Head of caudate nucleus (tissue), 42 donors: ENCODE measurements at regions not wholly inside any gene's neighbourhood (a gene's known extent, or its start where the extent isn't known, plus 50 kb on each side); places are given as distances from the start of the nearest gene placed in this dataset.
"Not testable (repeated sequence)": the region's sequence is repeated elsewhere in the genome, so short reads cannot be mapped to it uniquely, and the experiment has no call there.

Experiments used
- DNase-seq, 42 donors: peaks; one replicate each; pipeline versions ENCODE4 v3.0.0 to v3.0.0-alpha.2; 2020 to 2021; ENCODE audit warnings: mixed read lengths in 7 of 42
- intact Hi-C: fragments of 100-400 bp; cut with DNase I; formaldehyde crosslinking; loops from one replicate; pipeline ENCODE4 v1.15.0; 2022

DNA sequence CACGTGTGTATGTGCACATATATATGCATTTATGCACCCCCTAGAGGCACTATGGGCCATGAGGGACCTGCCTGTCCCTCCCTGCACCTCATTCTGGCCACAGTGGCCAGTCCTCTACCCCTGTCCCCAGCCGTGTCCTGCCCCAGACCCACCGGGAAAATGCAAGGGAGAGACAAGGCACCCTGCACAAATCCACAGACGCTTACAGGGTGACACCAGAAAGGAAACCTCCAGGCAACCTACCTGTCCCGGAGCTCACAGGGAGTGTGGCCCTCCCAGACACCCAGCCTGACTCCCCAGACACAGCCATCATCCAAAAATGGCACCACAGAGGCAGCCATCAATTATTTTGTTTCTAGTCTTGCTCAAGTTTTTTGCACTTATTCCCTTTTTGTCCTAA lies 440.4 kb downstream of the SOX9 start:
- intact Hi-C loops, result loop anchor here (5.0 kb wide), 1 partner anchor 166 kb away; no protein-coding TSS in a partner anchor
- DNase-seq, result no peak

DNA sequence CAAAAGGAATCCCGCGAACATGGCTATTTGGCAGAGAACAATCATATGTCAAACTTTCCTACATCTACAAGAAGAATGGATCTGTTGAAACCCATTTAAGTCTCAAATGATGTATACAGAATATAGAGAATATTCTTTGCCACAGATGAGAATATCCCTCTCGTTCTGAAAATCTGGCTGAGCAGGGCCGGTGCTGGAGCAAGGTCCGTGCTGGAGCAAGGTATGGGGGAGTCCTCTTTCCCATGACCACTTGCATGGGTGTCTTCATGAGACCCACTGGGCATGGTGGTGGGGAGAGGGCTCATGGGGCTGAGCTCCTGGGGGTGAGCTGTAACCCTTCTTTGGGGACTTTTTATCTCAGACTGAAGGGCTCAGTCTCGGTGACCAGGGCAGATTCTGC lies 440.9 kb downstream of the SOX9 start:
- DNase-seq, result no peak
- intact Hi-C loops, result loop anchor here (5.0 kb wide), 1 partner anchor 166 kb away; no protein-coding TSS in a partner anchor

DNA sequence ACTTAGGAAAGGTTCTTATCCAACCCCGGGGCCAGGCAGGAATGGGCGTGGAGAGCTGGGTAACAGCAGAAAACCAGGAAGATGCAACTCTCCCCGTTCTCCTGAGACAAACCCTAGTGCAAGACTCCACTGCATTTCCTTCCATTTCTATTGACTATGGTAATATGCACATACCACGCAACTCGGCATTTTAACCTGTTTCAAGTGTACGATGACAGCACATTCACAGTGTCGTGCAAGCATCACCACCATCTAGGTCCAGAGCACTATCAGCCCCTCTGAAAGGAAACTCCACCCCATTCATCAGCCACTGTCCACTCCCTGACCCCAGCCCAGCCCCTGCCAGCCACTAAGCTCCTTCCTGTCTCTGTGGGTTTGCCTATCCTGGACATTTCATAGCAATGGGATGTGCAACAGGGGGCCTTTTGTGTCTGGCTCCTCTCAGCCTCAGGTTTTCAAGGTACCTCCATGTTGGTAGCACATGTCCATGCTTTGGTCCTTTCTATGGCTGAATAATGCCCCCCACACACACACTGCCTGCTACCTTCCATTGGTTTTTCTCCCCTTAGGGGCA lies 441.9 kb downstream of the SOX9 start:
- DNase-seq, result no peak
- intact Hi-C loops, result loop anchor here (5.0 kb wide), 1 partner anchor 165 kb away; no protein-coding TSS in a partner anchor

DNA sequence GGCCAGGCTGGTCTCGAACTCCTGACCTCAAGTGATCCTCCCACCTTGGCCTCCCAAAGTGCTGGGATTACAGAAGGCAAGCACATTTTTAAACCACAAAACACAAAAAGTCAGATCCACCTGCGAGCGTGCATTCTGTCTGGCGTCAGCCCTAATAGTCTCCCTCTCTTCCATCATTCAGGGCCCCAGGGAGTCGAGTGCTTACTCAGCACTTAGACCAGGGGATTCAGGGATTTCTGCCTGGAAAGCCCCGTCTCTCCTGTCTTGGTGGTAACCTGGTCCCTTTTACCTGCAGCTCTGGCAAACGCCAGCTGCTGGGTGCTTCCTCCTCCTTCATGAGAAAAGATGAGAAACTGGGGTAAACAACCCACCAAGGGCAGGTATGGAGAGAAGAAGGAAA lies 443.1 kb downstream of the SOX9 start:
- DNase-seq, result no peak
- intact Hi-C loops, result loop anchor here (5.0 kb wide), 1 partner anchor 163 kb away; no protein-coding TSS in a partner anchor

DNA sequence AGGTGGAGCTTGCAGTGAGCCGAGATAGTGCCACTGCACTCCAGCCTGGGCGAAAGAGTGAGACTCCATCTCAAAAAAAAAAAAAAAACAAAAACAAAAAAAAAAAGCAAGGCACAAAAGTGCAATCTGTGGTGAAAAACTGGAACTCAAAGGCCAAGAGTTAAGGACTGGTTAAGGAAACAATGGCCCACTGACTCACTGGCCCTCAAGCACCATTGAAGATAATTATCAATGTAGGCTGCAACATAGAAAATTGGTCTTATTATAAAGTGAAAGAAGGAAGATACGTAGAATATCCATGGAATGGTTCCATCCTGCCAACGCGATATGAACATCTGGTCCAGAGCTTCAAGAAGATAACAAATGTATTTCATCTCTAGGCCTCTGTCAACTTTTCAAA lies 444.2 kb downstream of the SOX9 start:
- intact Hi-C loops, result no loop called here
- no peak for DNase-seq

DNA sequence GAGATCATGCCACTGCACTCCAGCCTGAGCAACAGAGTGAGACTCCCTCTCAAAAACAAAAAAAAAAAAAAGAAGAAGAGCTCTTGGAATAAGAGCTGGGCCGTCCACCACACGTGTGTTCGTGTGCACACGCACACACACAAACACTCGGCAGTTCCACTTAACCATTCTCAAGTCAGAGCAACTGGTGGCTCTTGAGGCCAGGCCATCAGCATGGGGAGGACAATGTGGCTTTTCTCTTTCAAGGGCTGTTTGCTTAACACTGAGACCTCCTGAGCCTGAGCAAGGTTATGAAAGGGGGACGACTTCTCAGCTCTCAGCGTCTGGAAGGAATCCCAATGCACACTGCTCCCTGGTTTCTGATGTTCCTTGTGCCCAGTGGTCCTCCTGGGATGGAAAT lies 444.9 kb downstream of the SOX9 start:
- DNase-seq, result no peak

DNA sequence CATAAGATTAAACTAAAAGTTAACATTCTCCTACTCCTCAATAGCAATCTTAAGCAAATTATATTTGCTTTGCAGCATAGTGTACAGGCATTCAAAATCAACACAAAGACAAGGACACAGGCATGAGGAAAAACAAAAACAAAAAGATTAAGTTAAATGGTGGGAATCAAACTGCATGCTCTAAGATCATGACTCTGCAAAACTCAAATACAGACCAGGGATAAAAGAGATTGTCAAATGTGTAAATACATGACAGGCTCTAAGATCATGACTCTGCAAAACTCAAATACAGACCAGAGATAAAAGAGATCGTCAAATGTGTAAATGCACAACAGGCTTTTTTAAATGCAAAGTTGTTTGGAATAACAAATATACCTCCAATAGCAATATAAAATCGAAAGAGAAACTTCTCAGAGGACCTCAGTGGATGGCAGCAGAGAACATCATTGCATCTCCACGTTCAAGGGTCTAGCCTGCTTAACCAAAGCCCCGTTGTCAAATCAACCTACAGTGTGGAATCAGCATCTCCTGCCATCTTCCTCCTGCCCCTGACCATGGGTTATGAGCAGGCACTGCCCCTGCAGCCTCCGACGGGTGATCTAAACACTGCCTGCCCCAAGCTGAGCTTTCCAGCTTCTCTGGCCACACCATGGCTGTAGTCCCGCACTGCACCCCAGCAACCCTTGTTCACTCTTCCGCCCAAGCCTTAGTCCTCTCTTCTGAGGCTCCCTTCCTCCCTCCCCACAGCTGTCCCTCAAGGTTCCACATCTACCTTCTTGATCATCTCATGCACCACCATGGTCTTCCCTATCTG lies 446.1 kb downstream of the SOX9 start:
- DNase-seq, result no peak
- intact Hi-C loops, result no loop called here

More for the DNA sequence above, 444.9 kb downstream of the SOX9 start:
- intact Hi-C loops, result no loop called here

DNA sequence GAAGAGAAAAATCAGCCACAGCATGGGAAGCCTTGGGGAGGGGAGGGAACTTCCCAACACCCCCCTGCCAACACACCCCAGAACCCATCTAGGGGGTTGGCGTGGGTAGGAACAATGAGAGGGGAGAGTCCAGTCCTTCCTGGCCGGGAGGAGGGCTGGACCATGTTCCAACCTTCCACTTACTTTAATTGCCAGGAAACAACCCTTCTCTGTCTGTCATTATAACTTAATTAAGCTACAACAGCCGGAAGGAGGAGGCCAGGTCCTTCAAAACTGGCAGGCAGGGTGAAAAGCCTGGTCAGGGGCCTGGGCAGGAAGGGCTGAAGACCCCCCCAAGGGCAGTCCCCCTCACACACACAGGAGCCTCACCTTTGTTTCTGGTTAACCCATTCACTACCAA lies 447.0 kb downstream of the SOX9 start:
- intact Hi-C loops, result no loop called here
- DNase-seq, result no peak

DNA sequence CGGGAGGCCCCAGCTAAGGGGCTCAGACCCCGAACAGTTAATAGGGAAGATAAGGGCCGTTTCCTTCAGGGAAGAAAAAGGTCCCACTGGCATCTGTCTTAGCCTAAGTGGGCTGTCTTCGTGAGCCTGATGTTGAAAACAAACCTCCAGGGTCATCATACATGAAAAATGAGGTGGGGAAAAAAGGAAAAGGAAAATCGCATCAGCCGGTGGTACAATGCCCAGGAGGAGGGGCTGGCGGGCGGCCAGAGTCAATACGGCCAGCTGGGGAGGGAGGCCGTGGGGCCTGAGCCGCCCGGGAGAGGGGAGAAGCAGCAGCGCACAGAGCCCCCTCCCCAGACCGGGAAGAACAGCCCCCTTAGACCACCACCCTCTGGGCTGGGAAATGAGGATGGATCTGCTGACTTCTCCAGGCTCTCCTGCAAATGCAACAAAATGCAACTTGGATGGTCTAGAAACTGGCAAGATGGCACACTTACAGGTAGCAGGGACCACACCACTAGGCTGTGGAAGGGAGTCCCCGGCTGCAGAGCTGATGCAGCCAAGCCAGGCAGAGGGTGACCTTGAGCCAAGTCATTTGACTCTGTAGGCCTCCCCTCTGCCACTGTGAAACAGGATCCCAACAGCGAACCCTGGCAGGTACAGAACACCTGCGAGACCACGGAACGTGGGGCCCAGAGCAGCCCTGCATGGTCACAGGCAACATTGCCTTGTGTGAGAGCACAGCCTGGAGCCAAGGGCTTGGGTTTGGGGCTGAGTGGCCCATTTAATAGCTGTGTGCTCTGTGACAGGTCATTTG lies 448.5 kb downstream of the SOX9 start:
- intact Hi-C loops, result no loop called here

DNA sequence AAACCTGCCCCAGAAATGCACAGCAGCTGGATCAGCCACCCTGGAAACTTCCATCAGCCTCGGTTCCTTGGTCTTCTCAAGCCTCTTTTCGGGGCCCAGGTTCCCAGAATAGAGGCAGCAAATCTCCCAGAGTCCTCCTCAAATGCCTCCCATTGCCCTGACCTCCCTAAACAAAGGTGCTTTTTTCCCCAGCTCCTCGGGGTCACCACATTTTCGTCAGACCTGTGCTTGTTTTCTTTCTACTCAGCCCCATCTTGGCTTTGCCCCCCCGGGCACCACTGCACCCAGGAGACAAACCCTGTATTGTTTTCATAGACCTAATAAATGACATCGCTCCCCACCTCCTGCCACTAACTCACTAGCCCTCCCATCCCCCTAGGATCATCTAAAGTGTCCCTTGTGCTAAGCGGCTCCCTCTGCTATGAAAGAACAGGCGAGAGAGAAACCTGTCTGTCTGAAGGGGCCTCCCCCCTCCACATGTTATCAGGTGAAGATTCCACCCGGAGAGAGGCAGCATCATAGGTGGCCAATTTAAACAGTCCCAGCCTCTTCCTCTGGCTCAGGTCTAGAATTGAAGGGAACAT lies 451.1 kb downstream of the SOX9 start:
- intact Hi-C loops, result no loop called here
- no peak for DNase-seq

More for the DNA sequence above, 448.5 kb downstream of the SOX9 start:
- no peak for DNase-seq

DNA sequence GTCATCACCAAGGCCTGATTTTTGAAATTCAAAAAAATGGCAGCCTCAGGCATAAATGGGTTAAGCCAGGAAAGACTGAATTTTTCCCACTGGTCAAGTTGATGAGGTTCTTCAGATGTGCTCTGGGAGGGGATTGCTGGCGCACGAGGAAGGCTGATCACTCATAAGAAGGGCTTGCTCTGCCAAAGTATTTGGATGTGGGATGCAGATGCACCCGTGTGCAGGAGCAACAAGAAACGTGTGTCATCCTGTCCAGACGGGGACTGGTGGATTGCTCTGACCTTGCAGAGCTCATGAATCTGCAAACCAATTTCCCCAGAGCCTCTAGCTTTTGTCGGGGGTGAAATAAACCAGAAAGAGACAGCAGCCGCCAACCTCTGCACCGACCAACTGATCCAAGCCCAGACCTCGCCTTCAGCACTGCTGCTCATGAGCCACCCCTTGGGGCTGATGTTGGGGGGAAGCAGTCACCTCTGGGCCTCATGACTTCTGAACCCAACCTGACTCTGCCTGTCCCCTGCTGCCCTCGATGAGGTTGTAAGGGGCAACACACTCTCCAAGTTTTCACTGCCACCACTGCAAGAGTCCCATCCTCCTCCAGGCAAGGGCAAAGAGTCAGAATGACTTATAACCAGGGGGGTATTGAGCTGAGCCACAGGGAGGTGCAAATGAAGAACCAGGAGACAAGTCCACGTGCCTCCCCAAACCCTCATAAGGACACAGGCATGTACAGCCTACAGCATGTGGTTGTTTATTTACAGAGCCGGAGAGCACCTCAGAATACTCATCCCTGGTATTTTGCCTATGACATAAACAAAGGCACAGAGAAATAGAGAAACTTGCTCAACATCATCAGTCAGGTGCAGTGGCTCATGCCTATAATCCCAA lies 452.0 kb downstream of the SOX9 start:
- DNase-seq, result no peak
- intact Hi-C loops, result no loop called here

DNA sequence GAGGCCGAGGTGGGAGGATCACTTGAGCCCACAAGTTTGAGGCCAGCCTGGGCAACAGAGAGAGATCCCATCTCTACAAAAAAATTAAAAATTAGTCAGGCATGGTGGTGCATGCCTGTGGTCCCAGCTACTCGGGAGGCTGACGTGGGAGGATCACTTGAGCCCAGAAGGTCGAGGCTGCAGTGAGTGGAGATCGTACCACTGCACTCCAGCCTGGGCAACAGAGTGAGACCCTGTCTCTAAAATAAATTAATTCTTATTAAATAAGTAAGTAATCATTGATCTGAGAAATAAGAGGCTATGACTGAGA lies 452.6 kb downstream of the SOX9 start:
- DNase-seq, intact Hi-C loops: not testable (repeated sequence)

DNA sequence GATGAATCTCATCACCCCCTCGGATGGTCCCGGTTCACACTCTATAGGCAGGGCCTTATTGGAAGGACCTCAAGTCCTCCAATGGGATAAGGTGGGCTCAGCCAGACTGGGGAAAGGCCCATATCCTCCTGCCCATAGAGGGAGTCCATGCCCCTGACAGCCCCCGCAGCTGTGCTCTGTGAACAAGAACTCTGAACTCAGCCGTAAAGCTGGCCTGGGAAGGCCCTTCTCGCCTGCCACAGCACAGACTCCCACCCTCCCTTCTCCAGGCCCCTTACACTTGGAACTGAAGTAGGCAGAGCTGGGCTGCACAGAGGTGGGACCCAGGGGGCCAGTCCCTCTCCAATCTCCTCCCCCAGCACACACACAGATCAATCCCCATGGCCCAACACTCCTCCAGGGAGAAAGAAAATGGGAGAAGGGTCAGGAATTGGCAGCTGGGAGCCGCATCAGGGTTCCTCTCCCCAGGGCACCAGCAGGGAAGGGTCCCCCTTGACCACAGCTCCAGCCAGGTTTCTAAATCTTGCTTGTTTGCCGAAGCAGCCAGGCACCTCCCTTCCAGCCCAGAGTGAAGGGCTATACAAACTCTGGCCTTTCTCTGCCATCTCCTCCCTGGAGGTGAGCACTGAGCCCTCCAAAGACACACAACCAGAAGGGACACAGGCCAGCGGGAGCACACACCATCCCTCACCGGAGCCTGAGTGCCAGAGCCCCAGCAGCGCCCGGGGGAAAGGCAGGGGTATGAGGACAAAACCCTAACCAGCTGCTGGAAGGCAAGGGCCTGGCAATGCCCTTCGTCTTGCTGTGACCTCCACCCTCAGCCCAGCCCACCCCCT lies 454.1 kb downstream of the SOX9 start:
- no peak for DNase-seq
- intact Hi-C loops, result no loop called here

DNA sequence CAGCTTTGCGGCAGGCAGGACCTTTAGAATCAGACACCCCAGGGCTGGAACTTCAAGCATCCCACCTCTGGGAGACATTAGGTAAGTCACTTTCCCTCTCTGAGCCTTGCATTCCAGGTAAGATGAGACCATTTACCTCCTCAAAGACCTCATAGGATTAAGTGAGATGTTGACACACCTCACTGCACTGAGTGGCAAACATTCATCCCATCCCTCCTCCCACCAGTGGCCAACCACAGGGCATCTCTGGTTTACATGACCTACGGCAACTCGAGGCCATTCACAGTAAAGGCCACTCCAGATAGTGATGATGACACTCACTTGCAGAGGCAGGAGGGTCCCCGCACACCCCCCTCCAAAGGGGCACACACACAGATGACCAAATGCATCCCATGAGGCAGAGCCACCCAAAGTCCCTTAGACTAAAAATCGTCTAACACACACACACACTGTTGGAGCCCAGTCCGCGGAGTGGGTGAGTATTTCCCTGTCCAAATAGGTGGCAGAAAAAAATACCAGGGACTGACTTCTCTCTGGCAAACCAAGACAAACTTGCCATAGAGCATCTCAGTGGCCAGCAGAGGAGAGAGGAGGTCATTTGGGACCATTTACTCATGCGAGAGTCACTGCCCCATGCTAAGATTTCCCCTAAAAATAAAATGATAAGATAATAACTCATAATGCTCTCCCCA lies 454.9 kb downstream of the SOX9 start:
- no peak for DNase-seq
- intact Hi-C loops, result no loop called here

DNA sequence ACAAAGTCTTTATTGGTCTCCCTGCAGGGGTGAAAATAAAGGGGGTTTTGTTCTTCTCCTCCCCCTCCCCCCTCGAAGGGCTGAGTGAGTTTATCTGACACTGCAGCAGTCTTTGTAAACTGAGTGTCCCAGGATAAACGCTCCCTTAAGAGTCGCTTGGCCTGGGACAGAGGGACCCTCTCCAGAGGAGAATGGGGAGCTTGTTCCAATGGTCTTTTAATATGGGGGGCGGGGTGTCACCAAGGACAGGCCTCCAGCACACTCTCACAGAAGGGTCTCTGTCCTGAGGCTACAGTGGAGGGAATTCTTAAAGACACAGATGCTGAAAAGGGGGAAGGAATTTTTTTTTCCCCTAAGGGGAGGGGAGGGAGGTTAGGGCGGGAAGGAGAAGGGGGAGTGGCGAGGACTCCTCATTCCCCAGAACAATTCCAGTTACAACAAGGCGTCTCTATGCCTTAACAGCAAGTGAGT lies 455.5 kb downstream of the SOX9 start:
- intact Hi-C loops, result no loop called here
- peak in 38 of 42 donors; percentile 19 to 82 (median 60) for DNase-seq

DNA sequence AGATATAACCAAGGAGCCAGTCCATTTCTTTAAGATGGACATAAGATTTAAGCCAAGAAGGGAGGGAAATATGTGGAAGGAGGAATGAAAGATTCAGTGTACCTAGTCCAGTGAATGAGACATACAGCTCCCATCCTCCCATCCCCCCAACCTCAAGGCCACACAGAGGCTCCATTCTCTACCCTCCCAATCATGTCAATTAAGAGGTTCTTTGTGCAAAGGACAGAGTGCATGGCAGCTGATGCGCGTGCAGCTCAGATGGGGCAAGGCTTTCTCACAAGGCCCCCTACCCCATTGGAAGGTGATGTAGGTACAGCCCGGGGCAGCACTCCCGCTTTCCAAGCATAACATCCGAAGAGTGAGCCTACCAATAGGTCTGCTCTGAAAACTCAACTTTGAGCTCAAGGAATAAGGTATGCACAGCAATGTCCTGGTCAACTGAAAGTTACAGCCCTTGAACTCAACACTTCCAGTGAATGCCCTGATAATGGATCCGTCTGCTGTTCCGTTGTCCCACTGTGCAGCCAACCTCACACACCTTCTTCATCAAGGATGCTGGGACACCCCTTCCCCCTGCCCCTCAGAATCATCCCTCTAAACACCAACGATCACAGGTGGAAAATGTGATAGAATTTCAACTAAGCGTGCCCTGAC lies 458.1 kb downstream of the SOX9 start:
- intact Hi-C loops, result no loop called here

DNA sequence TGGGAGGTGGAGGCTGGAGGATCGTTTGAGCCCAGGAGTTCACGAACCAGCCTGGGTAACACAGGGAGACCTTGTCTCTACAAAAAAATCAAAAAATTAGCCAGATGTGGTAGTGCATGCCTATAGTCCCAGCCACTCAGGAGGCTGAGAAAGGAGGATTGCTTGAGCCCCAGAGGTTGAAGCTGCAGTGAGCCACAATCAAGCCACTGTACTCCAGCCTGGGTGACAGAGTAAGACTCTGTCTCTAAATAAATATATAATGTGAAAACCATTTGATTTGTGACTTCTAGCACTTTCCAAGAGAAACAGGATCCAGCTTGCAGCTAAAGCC lies 459.1 kb downstream of the SOX9 start:
- intact Hi-C loops, result no loop called here
- no peak for DNase-seq

More for the DNA sequence above, 458.1 kb downstream of the SOX9 start:
- peak in 14 of 42 donors; percentile 28 to 64 (median 45) for DNase-seq
